H1 (cell line): ENCODE measurements at regions not wholly inside any gene's neighbourhood (a gene's known extent, or its start where the extent isn't known, plus 50 kb on each side); places are given as distances from the start of the nearest gene placed in this dataset.

Experiments used
- CTCF ChIA-PET: fragments of 300-600 bp; sonication (Branson Sonifier 250); formaldehyde crosslinking; loops from one replicate; lab custom pipeline; 2021; ENCODE audit not compliant: partially characterized antibody; lab: Charles Lee
- POLR2A ChIA-PET: fragments of 300-600 bp; sonication (Branson Sonifier 250); formaldehyde crosslinking; loops from one replicate; lab custom pipeline; 2021; ENCODE audit warnings: inconsistent platforms; ENCODE audit not compliant: partially characterized antibody; lab: Charles Lee
- DNase-seq, 2 experiments: peaks; one replicate each; pipeline versions ENCODE4 v3.0.0 to v3.0.0-alpha.2; 2010 to 2022; ENCODE audit warnings: low spot score in 2 of 2, low read depth in 1 of 2, mixed read lengths in 1 of 2
- FAIRE-seq: peaks from 2 replicates; lab custom pipeline; 2011; peaks lifted over from hg19 to GRCh38; lab: Jason Lieb, UNC
- H2AFZ ChIP-seq: 2 replicates; pipeline ENCODE4 v1.8.1; 2012; ENCODE audit warnings: low read length, inconsistent platforms
- H2AK5ac ChIP-seq: 2 replicates; pipeline ENCODE4 v1.6.1; 2013; ENCODE audit warnings: low read depth, low read length
- H2BK120ac ChIP-seq: replicated peaks from 2 replicates; pipeline ENCODE3; 2013; ENCODE audit warnings: low read depth, low read length, inconsistent platforms
- H2BK12ac ChIP-seq: 2 replicates; pipeline ENCODE4 v1.6.1; 2013; ENCODE audit warnings: low read depth, low read length
- H2BK15ac ChIP-seq: 2 replicates; pipeline ENCODE4 v1.6.1; 2013; ENCODE audit warnings: low read length
- H2BK20ac ChIP-seq: 2 replicates; pipeline ENCODE4 v1.6.1; 2013; ENCODE audit warnings: low read length
- H2BK5ac ChIP-seq: 2 replicates; pipeline ENCODE4 v1.6.1; 2013; ENCODE audit warnings: low read depth, low read length
- H3K14ac ChIP-seq: 2 replicates; pipeline ENCODE4 v1.6.1; 2013; ENCODE audit warnings: inconsistent platforms; ENCODE audit not compliant: insufficient read length
- H3K18ac ChIP-seq: 2 replicates; pipeline ENCODE4 v1.6.1; 2013; ENCODE audit warnings: low read length; ENCODE audit errors: extremely low read depth
- H3K23ac ChIP-seq: 2 replicates; pipeline ENCODE4 v1.6.1; 2013; ENCODE audit warnings: inconsistent platforms; ENCODE audit not compliant: insufficient read length
- H3K23me2 ChIP-seq: 2 replicates; pipeline ENCODE4 v1.6.1; 2013; ENCODE audit warnings: low read depth, low read length
- H3K27ac ChIP-seq: 2 replicates; pipeline ENCODE4 v1.6.1; 2011; ENCODE audit warnings: low read depth, low read length, inconsistent platforms
- H3K27me3 ChIP-seq, 4 experiments: replicated peaks in 1 of 4; 1 replicate in 1 of 4; 2 replicates in 3 of 4; pipeline versions ENCODE4 v1.6.1 to v1.8.1; 2011 to 2013; ENCODE audit warnings: low read length in 3 of 4, mild to moderate bottlenecking in 3 of 4, inconsistent platforms in 2 of 4, mixed read lengths in 2 of 4, moderate library complexity in 1 of 4; ENCODE audit not compliant: control insufficient read depth in 3 of 4, insufficient read depth in 3 of 4; ENCODE audit errors: extremely low read depth in 1 of 4
- H3K36me3 ChIP-seq, 4 experiments: 2 replicates each; pipeline versions ENCODE4 v1.6.1 to v1.8.1; 2011 to 2013; ENCODE audit warnings: mild to moderate bottlenecking in 4 of 4, low read length in 3 of 4, moderate library complexity in 2 of 4, control low read depth in 1 of 4, inconsistent platforms in 1 of 4; ENCODE audit not compliant: insufficient read depth in 4 of 4, control insufficient read depth in 2 of 4
- H3K4ac ChIP-seq: replicated peaks from 2 replicates; pipeline ENCODE3; 2013; ENCODE audit warnings: low read length, low read depth, mixed read lengths, inconsistent platforms; ENCODE audit not compliant: insufficient read length
- H3K4me1 ChIP-seq, 4 experiments: replicated peaks in 1 of 4; 1 replicate in 1 of 4; 2 replicates in 3 of 4; pipeline versions ENCODE4 v1.6.1 to v1.8.1; 2011 to 2013; ENCODE audit warnings: low read length in 3 of 4, inconsistent platforms in 2 of 4, mixed read lengths in 1 of 4; ENCODE audit not compliant: insufficient read depth in 4 of 4, control insufficient read depth in 3 of 4
- H3K4me2 ChIP-seq, 2 experiments: 2 replicates each; pipeline versions ENCODE4 v1.6.1 to v1.8.1; 2011 to 2013; ENCODE audit warnings: low read depth in 2 of 2, low read length in 2 of 2, control low read depth in 1 of 2, inconsistent platforms in 1 of 2, mild to moderate bottlenecking in 1 of 2; ENCODE audit not compliant: insufficient read depth in 1 of 2
- H3K4me3 ChIP-seq, 4 experiments: fragments of 200-600, 300-600 bp in 1 of 4; sonication (generic), shearing (Covaris generic), sonication (Bioruptor Twin) in 1 of 4; 2 replicates each; pipeline versions ENCODE4 v1.5.1 to v1.8.1; 2011 to 2016; ENCODE audit warnings: low read length in 4 of 4, low read depth in 3 of 4, control low read depth in 2 of 4, inconsistent platforms in 2 of 4, mild to moderate bottlenecking in 2 of 4, mixed read lengths in 1 of 4, moderate library complexity in 1 of 4; ENCODE audit not compliant: insufficient read depth in 2 of 4; ENCODE audit errors: extremely low read depth in 1 of 4
- H3K56ac ChIP-seq: replicated peaks from 2 replicates; pipeline ENCODE3; 2013; ENCODE audit warnings: low read depth, mild to moderate bottlenecking, mixed read lengths, low read length, inconsistent platforms; ENCODE audit not compliant: insufficient read length
- H3K79me1 ChIP-seq: 2 replicates; pipeline ENCODE4 v1.6.1; 2013; ENCODE audit warnings: low read depth, low read length, control low read depth
- H3K79me2 ChIP-seq, 2 experiments: 2 replicates each; pipeline versions ENCODE4 v1.6.1 to v1.8.1; 2012 to 2013; ENCODE audit warnings: low read length in 2 of 2, mild to moderate bottlenecking in 2 of 2, inconsistent platforms in 1 of 2; ENCODE audit not compliant: insufficient read depth in 2 of 2, control insufficient read depth in 1 of 2
- H3K9ac ChIP-seq, 4 experiments: replicated peaks in 1 of 4; 1 replicate in 1 of 4; 2 replicates in 3 of 4; pipeline versions ENCODE4 v1.6.1 to v1.8.1; 2011 to 2013; ENCODE audit warnings: low read depth in 3 of 4, low read length in 3 of 4, control low read depth in 2 of 4, mild to moderate bottlenecking in 2 of 4, moderate library complexity in 2 of 4, inconsistent platforms in 1 of 4; ENCODE audit errors: extremely low read depth in 1 of 4
- H3K9me3 ChIP-seq, 2 experiments: 2 replicates each; pipeline versions ENCODE4 v1.6.1 to v1.8.1; 2012 to 2013; ENCODE audit warnings: mild to moderate bottlenecking in 2 of 2, moderate library complexity in 2 of 2, control low read depth in 1 of 2, inconsistent platforms in 1 of 2, low read depth in 1 of 2, low read length in 1 of 2, mixed read lengths in 1 of 2; ENCODE audit not compliant: insufficient read depth in 2 of 2
- H4K20me1 ChIP-seq, 2 experiments: replicated peaks in 1 of 2; 2 replicates each; pipeline versions ENCODE3 to v1.8.1; 2011 to 2013; ENCODE audit warnings: inconsistent platforms in 2 of 2, low read length in 2 of 2, mild to moderate bottlenecking in 1 of 2; ENCODE audit not compliant: insufficient read depth in 2 of 2, control insufficient read depth in 1 of 2
- H4K5ac ChIP-seq: 2 replicates; pipeline ENCODE4 v1.6.1; 2013; ENCODE audit warnings: low read length, low read depth, mixed read lengths, inconsistent platforms; ENCODE audit not compliant: insufficient read length
- H4K8ac ChIP-seq: 2 replicates; pipeline ENCODE4 v1.8.0; 2013; ENCODE audit warnings: mild to moderate bottlenecking, moderate library complexity, low read length, inconsistent platforms; ENCODE audit not compliant: insufficient read depth; ENCODE audit errors: extremely low read depth
- H4K91ac ChIP-seq: replicated peaks from 2 replicates; pipeline ENCODE3; 2013; ENCODE audit warnings: low read length, mixed read lengths, inconsistent platforms; ENCODE audit not compliant: insufficient read length
- ATF3 ChIP-seq: IDR thresholded peaks from 2 replicates; pipeline ENCODE4 v1.6.1; 2011; ENCODE audit warnings: low read depth, mild to moderate bottlenecking, low read length; ENCODE audit not compliant: insufficient read depth
- CTBP2 ChIP-seq: IDR thresholded peaks from 2 replicates; pipeline ENCODE4 v1.7.0; 2011; ENCODE audit warnings: borderline replicate concordance, mild to moderate bottlenecking, moderate library complexity, mixed read lengths, low read length; ENCODE audit not compliant: insufficient read depth, insufficient read length
- HDAC2 ChIP-seq, 2 experiments: fragments of 300-600 bp in 1 of 2; sonication (generic) in 1 of 2; IDR thresholded peaks; 2 replicates each; pipeline ENCODE4 v1.6.1; 2011 to 2012; ENCODE audit warnings: low read depth in 2 of 2, low read length in 2 of 2, mild to moderate bottlenecking in 2 of 2, moderate library complexity in 2 of 2, borderline replicate concordance in 1 of 2, inconsistent platforms in 1 of 2
- POU5F1 ChIP-seq: IDR thresholded peaks from 2 replicates; pipeline ENCODE4 v1.6.1; 2011; ENCODE audit warnings: low read depth, mild to moderate bottlenecking, low read length, moderate library complexity
- RBBP5 ChIP-seq: IDR thresholded peaks from 2 replicates; pipeline ENCODE4 v1.7.1; 2012; ENCODE audit warnings: low read depth, mild to moderate bottlenecking, inconsistent platforms, low read length, moderate library complexity, borderline replicate concordance
- TCF12 ChIP-seq: IDR thresholded peaks from 2 replicates; pipeline ENCODE4 v1.6.1; 2011; ENCODE audit warnings: low read depth, mild to moderate bottlenecking, low read length
- ZNF274 ChIP-seq: IDR thresholded peaks from 2 replicates; pipeline ENCODE4 v1.7.0; 2012; ENCODE audit warnings: low read length, borderline replicate concordance; ENCODE audit errors: extremely low read depth
- WGBS, 2 experiments: shearing (Covaris generic) in 1 of 2; methylation state at CpG; one replicate each; pipeline versions ENCODE4 v1.1.6 to v1.1.7; 2013 to 2015; ENCODE audit warnings: low lambda C conversion rate in 2 of 2, mixed read lengths in 2 of 2, inconsistent platforms in 1 of 2, low coverage in 1 of 2, missing lambda C conversion rate in 1 of 2; ENCODE audit not compliant: insufficient replicate concordance in 2 of 2, insufficient coverage in 1 of 2, insufficient read length in 1 of 2; ENCODE audit errors: extremely low coverage in 1 of 2, missing lambda C conversion rate in 1 of 2; 5-methylcytosine and 5-hydroxymethylcytosine counted together
- TF ChIP-seq, protein P1 (sequence below): IDR thresholded peaks from 2 replicates; pipeline ENCODE4 v1.6.1; 2012; ENCODE audit warnings: inconsistent platforms

GRCh38 chr14:97361181-97361580, 564.0 kb downstream of the VRK1 start:
- Histone ChIP-seq H2BK15ac (no peak overlapping the region), H4K91ac (no peak overlapping the region), H2BK12ac (no peak overlapping the region), H3K79me1 (no peaks in the 10 kb centered on the region), H2AK5ac (no peak overlapping the region), H3K4ac (no peak overlapping the region)
- no peak for DNase-seq
- 95% methylated on average over 6 of the region's 6 CpGs; no CpG with 5 or more reads in 1 of the 2 experiments for WGBS, 2 experiments
- POLR2A ChIA-PET: no interaction called here
- TF ChIP-seq HDAC2 (IDR thresholded peaks at IDR 0.05; ENCODE audit: borderline replicate concordance in 1 of 2, low read depth in 2 of 2, low read length in 2 of 2) (no peak), CTBP2 (no peak), ZNF274 (no peak), RBBP5 (no peak), ATF3 (no peak), TCF12 (no peak), POU5F1 (no peak)
- TF ChIP-seq, protein P1, sequence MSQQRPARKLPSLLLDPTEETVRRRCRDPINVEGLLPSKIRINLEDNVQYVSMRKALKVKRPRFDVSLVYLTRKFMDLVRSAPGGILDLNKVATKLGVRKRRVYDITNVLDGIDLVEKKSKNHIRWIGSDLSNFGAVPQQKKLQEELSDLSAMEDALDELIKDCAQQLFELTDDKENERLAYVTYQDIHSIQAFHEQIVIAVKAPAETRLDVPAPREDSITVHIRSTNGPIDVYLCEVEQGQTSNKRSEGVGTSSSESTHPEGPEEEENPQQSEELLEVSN: no peak
- TF ChIP-seq, all 59 proteins: peak for 0
- CTCF ChIA-PET: interaction anchor here (0.9 kb wide), 1 partner anchor 836 kb away, joined by 3 read pairs; no protein-coding TSS in a partner anchor
- no peak for FAIRE-seq
- no peaks in the 10 kb centered on the region; a peak in 2 of 7 replicates for H3K27me3 ChIP-seq
- no peak overlapping the region for H2BK5ac ChIP-seq
- no peaks in the 10 kb centered on the region for H3K79me2 ChIP-seq
- no peak overlapping the region for H2AFZ ChIP-seq
- H3K18ac ChIP-seq: no peak overlapping the region
- H2BK20ac ChIP-seq: no peak overlapping the region
- H3K4me1 ChIP-seq: peaks cover 0 to 3% (median 0%) of the 10 kb centered on the region in 4 experiments; a peak in 2 of 7 replicates
- no peak overlapping the region for H4K5ac ChIP-seq
- H4K20me1 ChIP-seq: no peaks in the 10 kb centered on the region
- H3K4me2 ChIP-seq: no peak overlapping the region
- no peak overlapping the region for H2BK120ac ChIP-seq
- no peaks in the 10 kb centered on the region for H3K9me3 ChIP-seq
- no peak overlapping the region for H3K14ac ChIP-seq
- no peak overlapping the region for H3K27ac ChIP-seq
- no peak overlapping the region for H3K56ac ChIP-seq
- H3K4me3 ChIP-seq: no peak overlapping the region
- H4K8ac ChIP-seq: no peak overlapping the region
- no peaks in the 10 kb centered on the region for H3K36me3 ChIP-seq
- H3K23me2 ChIP-seq: peaks cover 2% of the 10 kb centered on the region; the same call in 1 of the 2 replicates
- no peak overlapping the region for H3K9ac ChIP-seq
- H3K23ac ChIP-seq: no peak overlapping the region
